Activated naive CD8-positive, alpha-beta T cell treated with anti-CD3 and anti-CD28 coated beads, Interleukin-2, amount 50 U/mL, for 24 hours (primary cell): ENCODE measurements at regions not wholly inside any gene's neighbourhood (a gene's known extent, or its start where the extent isn't known, plus 50 kb on each side); places are given as distances from the start of the nearest gene placed in this dataset.

Experiments
- ATAC-seq: fragments of 150-1000 bp; cut with Tn5 transposase; one replicate; pipeline ENCODE4 v1.10.0; 2021
- DNase-seq: peaks from one replicate; pipeline ENCODE4 v3.0.0; 2021
- H3K27ac Mint-ChIP-seq: one replicate; pipeline ENCODE4 v1.8.0; 2021; ENCODE audit warnings: mild to moderate bottlenecking, mixed read lengths
- H3K27me3 Mint-ChIP-seq: one replicate; pipeline ENCODE4 v1.8.0; 2021; ENCODE audit warnings: mixed read lengths
- H3K36me3 Mint-ChIP-seq: one replicate; pipeline ENCODE4 v1.8.0; 2021; ENCODE audit warnings: low read depth, mixed read lengths
- H3K4me1 Mint-ChIP-seq: one replicate; pipeline ENCODE4 v1.8.0; 2021; ENCODE audit warnings: mixed read lengths
- H3K4me3 Mint-ChIP-seq: one replicate; pipeline ENCODE4 v1.8.0; 2021; ENCODE audit warnings: mild to moderate bottlenecking, moderate library complexity, mixed read lengths
- H3K9me3 Mint-ChIP-seq: one replicate; pipeline ENCODE4 v1.8.0; 2021; ENCODE audit warnings: mixed read lengths

- H3K9me3 Mint-ChIP-seq, result no peaks in the 10 kb centered on the region
- H3K27ac Mint-ChIP-seq, result no peak overlapping the region
- H3K36me3 Mint-ChIP-seq, result no peaks in the 10 kb centered on the region
- ATAC-seq, result no peak
- no peaks in the 10 kb centered on the region for H3K27me3 Mint-ChIP-seq
- no peak overlapping the region for H3K4me3 Mint-ChIP-seq
- no peaks in the 10 kb centered on the region for H3K4me1 Mint-ChIP-seq
- no peak for DNase-seq
Observed at GRCh38 chr3:168622795-168623194, 527.1 kb upstream of the GOLIM4 start.

- Mint-ChIP-seq H3K27me3 (no peaks in the 10 kb centered on the region), H3K27ac (no peak overlapping the region), H3K4me1 (no peaks in the 10 kb centered on the region), H3K4me3 (no peak overlapping the region), H3K36me3 (no peaks in the 10 kb centered on the region), H3K9me3 (no peaks in the 10 kb centered on the region)
- no peak for DNase-seq
- ATAC-seq, result no peak
Observed at GRCh38 chr3:168620854-168621253, 525.1 kb upstream of the GOLIM4 start.

- Mint-ChIP-seq H3K9me3 (no peaks in the 10 kb centered on the region), H3K36me3 (no peaks in the 10 kb centered on the region), H3K27me3 (no peaks in the 10 kb centered on the region), H3K27ac (no peak overlapping the region), H3K4me3 (no peak overlapping the region), H3K4me1 (no peaks in the 10 kb centered on the region)
- no peak for ATAC-seq
- DNase-seq, result no peak
Observed at GRCh38 chr3:168618827-168619470, 523.2 kb upstream of the GOLIM4 start.

GRCh38 chr3:168617658-168618057 lies 521.9 kb upstream of the GOLIM4 start:
- no peaks in the 10 kb centered on the region for H3K4me1 Mint-ChIP-seq
- ATAC-seq (no peak), DNase-seq (no peak)
- no peak overlapping the region for H3K27ac Mint-ChIP-seq
- H3K36me3 Mint-ChIP-seq, result no peaks in the 10 kb centered on the region
- no peaks in the 10 kb centered on the region for H3K9me3 Mint-ChIP-seq
- H3K4me3 Mint-ChIP-seq, result no peak overlapping the region
- no peaks in the 10 kb centered on the region for H3K27me3 Mint-ChIP-seq

GRCh38 chr3:168616915-168617314 lies 521.2 kb upstream of the GOLIM4 start:
- Mint-ChIP-seq H3K36me3 (no peaks in the 10 kb centered on the region), H3K27ac (no peak overlapping the region), H3K9me3 (no peaks in the 10 kb centered on the region), H3K4me3 (no peak overlapping the region), H3K4me1 (no peaks in the 10 kb centered on the region), H3K27me3 (no peaks in the 10 kb centered on the region)
- DNase-seq (no peak), ATAC-seq (no peak)

- DNase-seq, result no peak
- no peaks in the 10 kb centered on the region for H3K4me1 Mint-ChIP-seq
- H3K9me3 Mint-ChIP-seq, result no peaks in the 10 kb centered on the region
- H3K27me3 Mint-ChIP-seq, result no peaks in the 10 kb centered on the region
- no peak for ATAC-seq
- H3K4me3 Mint-ChIP-seq, result no peak overlapping the region
- H3K36me3 Mint-ChIP-seq, result no peaks in the 10 kb centered on the region
- H3K27ac Mint-ChIP-seq, result no peak overlapping the region
Observed at GRCh38 chr3:168615493-168616020, 519.8 kb upstream of the GOLIM4 start.

- Mint-ChIP-seq H3K4me3 (no peak overlapping the region), H3K4me1 (no peaks in the 10 kb centered on the region), H3K27ac (no peak overlapping the region), H3K27me3 (no peaks in the 10 kb centered on the region), H3K9me3 (no peaks in the 10 kb centered on the region), H3K36me3 (no peaks in the 10 kb centered on the region)
- DNase-seq, result no peak
- no peak for ATAC-seq
Observed at GRCh38 chr3:168613151-168613550, 517.4 kb upstream of the GOLIM4 start.

GRCh38 chr3:168612671-168613070 lies 516.9 kb upstream of the GOLIM4 start:
- no peak for ATAC-seq
- H3K27me3 Mint-ChIP-seq, result no peaks in the 10 kb centered on the region
- no peaks in the 10 kb centered on the region for H3K36me3 Mint-ChIP-seq
- no peak for DNase-seq
- H3K4me3 Mint-ChIP-seq, result no peak overlapping the region
- no peaks in the 10 kb centered on the region for H3K9me3 Mint-ChIP-seq
- H3K4me1 Mint-ChIP-seq, result no peaks in the 10 kb centered on the region
- no peak overlapping the region for H3K27ac Mint-ChIP-seq

GRCh38 chr3:168611826-168612225 lies 516.1 kb upstream of the GOLIM4 start:
- ATAC-seq (no peak), DNase-seq (no peak)
- Mint-ChIP-seq H3K27me3 (no peaks in the 10 kb centered on the region), H3K4me3 (no peak overlapping the region), H3K4me1 (no peaks in the 10 kb centered on the region), H3K36me3 (no peaks in the 10 kb centered on the region), H3K27ac (no peak overlapping the region), H3K9me3 (no peaks in the 10 kb centered on the region)

GRCh38 chr3:168608926-168609325 lies 513.2 kb upstream of the GOLIM4 start:
- Mint-ChIP-seq H3K27ac (no peak overlapping the region), H3K27me3 (no peaks in the 10 kb centered on the region), H3K4me3 (no peak overlapping the region), H3K36me3 (no peaks in the 10 kb centered on the region), H3K4me1 (peaks cover 2% of the 10 kb centered on the region), H3K9me3 (no peaks in the 10 kb centered on the region)
- ATAC-seq (no peak), DNase-seq (no peak)

GRCh38 chr3:168604767-168605166 lies 509.0 kb upstream of the GOLIM4 start:
- Mint-ChIP-seq H3K36me3 (no peaks in the 10 kb centered on the region), H3K27me3 (no peaks in the 10 kb centered on the region), H3K27ac (no peak overlapping the region), H3K9me3 (no peaks in the 10 kb centered on the region), H3K4me3 (no peak overlapping the region), H3K4me1 (peaks cover 2% of the 10 kb centered on the region)
- DNase-seq (no peak), ATAC-seq (no peak)

GRCh38 chr3:168598250-168598649 lies 502.5 kb upstream of the GOLIM4 start:
- H3K4me3 Mint-ChIP-seq, result no peak overlapping the region
- ATAC-seq (no peak), DNase-seq (no peak)
- H3K27me3 Mint-ChIP-seq, result no peaks in the 10 kb centered on the region
- H3K4me1 Mint-ChIP-seq, result no peaks in the 10 kb centered on the region
- H3K27ac Mint-ChIP-seq, result no peak overlapping the region
- H3K36me3 Mint-ChIP-seq, result no peaks in the 10 kb centered on the region
- H3K9me3 Mint-ChIP-seq, result no peaks in the 10 kb centered on the region

GRCh38 chr3:168596175-168596823 lies 500.6 kb upstream of the GOLIM4 start:
- no peaks in the 10 kb centered on the region for H3K4me1 Mint-ChIP-seq
- no peaks in the 10 kb centered on the region for H3K9me3 Mint-ChIP-seq
- DNase-seq (no peak), ATAC-seq (no peak)
- H3K4me3 Mint-ChIP-seq, result no peak overlapping the region
- H3K27me3 Mint-ChIP-seq, result no peaks in the 10 kb centered on the region
- H3K27ac Mint-ChIP-seq, result no peak overlapping the region
- no peaks in the 10 kb centered on the region for H3K36me3 Mint-ChIP-seq

GRCh38 chr3:168591587-168591986 lies 495.9 kb upstream of the GOLIM4 start:
- Mint-ChIP-seq H3K27ac (no peak overlapping the region), H3K4me3 (no peak overlapping the region), H3K27me3 (no peaks in the 10 kb centered on the region), H3K4me1 (no peaks in the 10 kb centered on the region), H3K9me3 (peaks cover 5% of the 10 kb centered on the region), H3K36me3 (no peaks in the 10 kb centered on the region)
- no peak for DNase-seq
- ATAC-seq, result no peak

- ATAC-seq (no peak), DNase-seq (no peak)
- H3K36me3 Mint-ChIP-seq, result no peaks in the 10 kb centered on the region
- peaks cover 5% of the 10 kb centered on the region for H3K9me3 Mint-ChIP-seq
- H3K27ac Mint-ChIP-seq, result no peak overlapping the region
- no peaks in the 10 kb centered on the region for H3K27me3 Mint-ChIP-seq
- H3K4me1 Mint-ChIP-seq, result no peaks in the 10 kb centered on the region
- no peak overlapping the region for H3K4me3 Mint-ChIP-seq
Observed at GRCh38 chr3:168589376-168589775, 493.7 kb upstream of the GOLIM4 start.
